Kidney (tissue), 13 donors: ENCODE measurements at regions not wholly inside any gene's neighbourhood (a gene's known extent, or its start where the extent isn't known, plus 50 kb on each side); places are given as distances from the start of the nearest gene placed in this dataset.

Source experiments
- DNase-seq, 5 donors: peaks; one replicate each; pipeline ENCODE4 v3.0.0-alpha.2; 2013 to 2020
- FAIRE-seq: peaks from 2 replicates; lab custom pipeline; 2012; peaks lifted over from hg19 to GRCh38; lab: Jason Lieb, UNC
- H3K27ac ChIP-seq, 2 donors: one replicate each; pipeline ENCODE4 v1.7.0; 2013; ENCODE audit warnings: low read depth in 2 of 2, low read length in 2 of 2, inconsistent platforms in 1 of 2
- H3K27me3 ChIP-seq: one replicate; pipeline ENCODE4 v1.7.1; 2013; ENCODE audit warnings: low read length, inconsistent platforms; ENCODE audit not compliant: control insufficient read depth, insufficient read depth
- H3K36me3 ChIP-seq, 3 donors: one replicate each; pipeline versions ENCODE4 v1.7.0 to v1.7.1; 2013; ENCODE audit warnings: low read length in 3 of 3, control low read depth in 1 of 3, inconsistent platforms in 1 of 3; ENCODE audit not compliant: insufficient read depth in 3 of 3, control insufficient read depth in 2 of 3
- H3K4me1 ChIP-seq, 3 donors: one replicate each; pipeline versions ENCODE4 v1.7.0 to v1.7.1; 2013; ENCODE audit warnings: low read length in 3 of 3, inconsistent platforms in 1 of 3, low read depth in 1 of 3; ENCODE audit not compliant: control insufficient read depth in 2 of 3, insufficient read depth in 2 of 3
- H3K4me3 ChIP-seq, 3 donors: one replicate each; pipeline versions ENCODE4 v1.7.0 to v1.8.1; 2013; ENCODE audit warnings: low read length in 3 of 3, control low read depth in 1 of 3, inconsistent platforms in 1 of 3
- H3K9ac ChIP-seq, 3 donors: one replicate each; pipeline versions ENCODE4 v1.7.0 to v1.7.1; 2013; ENCODE audit warnings: low read length in 3 of 3, control low read depth in 1 of 3, inconsistent platforms in 1 of 3
- H3K9me3 ChIP-seq, 3 donors: one replicate each; pipeline versions ENCODE4 v1.7.0 to v1.7.1; 2013; ENCODE audit warnings: low read length in 3 of 3, control low read depth in 1 of 3, inconsistent platforms in 1 of 3; ENCODE audit not compliant: control insufficient read depth in 2 of 3, insufficient read depth in 1 of 3
- intact Hi-C: fragments of 100-400 bp; cut with DNase I; formaldehyde crosslinking; loops from one replicate; pipeline ENCODE4 v1.11.1; 2022
- TF ChIP-seq, protein P1 (sequence below): IDR thresholded peaks from 3 replicates; pipeline ENCODE4 v1.5.1; 2012; ENCODE audit warnings: mild to moderate bottlenecking, moderate library complexity, borderline replicate concordance; ENCODE audit not compliant: insufficient read depth; ENCODE audit errors: extremely low read depth
- donor health status: control.
- donor health status: control.
- donor health status: control.
- donor health status: control.
- donor health status: control.
- donor health status: DM: yes; HTN: yes; CAD: no.
- donor health status: Normal renal cell carcinoma (clear cell type).

DNA sequence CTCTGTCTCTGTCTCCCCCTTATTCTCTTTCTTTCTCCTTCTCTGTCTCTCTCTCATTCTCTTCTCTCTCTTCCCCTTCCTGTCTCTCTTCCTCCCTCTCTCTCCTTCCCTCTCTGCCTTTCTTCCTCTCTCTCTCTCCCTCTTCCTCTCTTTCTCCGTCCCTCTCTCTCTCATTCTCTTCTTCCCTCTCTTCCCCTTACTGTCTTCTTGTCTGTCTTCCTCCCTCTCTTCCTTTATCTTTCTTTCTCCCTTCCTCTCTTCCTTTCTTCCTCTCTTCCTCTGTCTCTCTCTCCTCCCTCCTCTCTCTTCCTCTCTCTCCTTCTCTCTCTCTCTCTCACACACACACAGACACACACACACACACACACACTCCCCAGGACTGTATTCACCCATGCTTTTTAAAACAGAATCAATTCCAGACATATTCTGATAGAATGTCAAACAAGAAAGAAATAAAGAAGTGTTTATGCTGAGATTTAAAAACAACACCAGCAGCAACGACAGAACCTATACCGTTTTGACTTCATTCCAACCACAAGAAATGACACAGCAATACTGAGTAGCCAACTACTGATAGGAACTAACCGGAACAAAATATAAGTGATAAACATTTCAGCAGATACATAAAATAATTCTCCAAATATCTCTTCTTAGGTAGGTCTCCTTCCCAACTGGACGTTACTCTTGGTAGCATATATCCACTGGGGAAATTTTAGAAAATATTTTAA, 296.7 kb downstream of the ASMT start:
- H3K4me1 ChIP-seq: no peaks in the 10 kb centered on the region
- intact Hi-C loops: no loop called here
- no peak overlapping the region for H3K9ac ChIP-seq
- no peak overlapping the region for H3K4me3 ChIP-seq
- TF ChIP-seq, protein P1, sequence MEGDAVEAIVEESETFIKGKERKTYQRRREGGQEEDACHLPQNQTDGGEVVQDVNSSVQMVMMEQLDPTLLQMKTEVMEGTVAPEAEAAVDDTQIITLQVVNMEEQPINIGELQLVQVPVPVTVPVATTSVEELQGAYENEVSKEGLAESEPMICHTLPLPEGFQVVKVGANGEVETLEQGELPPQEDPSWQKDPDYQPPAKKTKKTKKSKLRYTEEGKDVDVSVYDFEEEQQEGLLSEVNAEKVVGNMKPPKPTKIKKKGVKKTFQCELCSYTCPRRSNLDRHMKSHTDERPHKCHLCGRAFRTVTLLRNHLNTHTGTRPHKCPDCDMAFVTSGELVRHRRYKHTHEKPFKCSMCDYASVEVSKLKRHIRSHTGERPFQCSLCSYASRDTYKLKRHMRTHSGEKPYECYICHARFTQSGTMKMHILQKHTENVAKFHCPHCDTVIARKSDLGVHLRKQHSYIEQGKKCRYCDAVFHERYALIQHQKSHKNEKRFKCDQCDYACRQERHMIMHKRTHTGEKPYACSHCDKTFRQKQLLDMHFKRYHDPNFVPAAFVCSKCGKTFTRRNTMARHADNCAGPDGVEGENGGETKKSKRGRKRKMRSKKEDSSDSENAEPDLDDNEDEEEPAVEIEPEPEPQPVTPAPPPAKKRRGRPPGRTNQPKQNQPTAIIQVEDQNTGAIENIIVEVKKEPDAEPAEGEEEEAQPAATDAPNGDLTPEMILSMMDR: no peak
- no peaks in the 10 kb centered on the region for H3K36me3 ChIP-seq
- FAIRE-seq (no peak), DNase-seq (no peak)
- H3K9me3 ChIP-seq: peaks cover 0 to 8% (median 0%) of the 10 kb centered on the region in 3 donors
- H3K27ac ChIP-seq: no peak overlapping the region
- H3K27me3 ChIP-seq: no peaks in the 10 kb centered on the region

DNA sequence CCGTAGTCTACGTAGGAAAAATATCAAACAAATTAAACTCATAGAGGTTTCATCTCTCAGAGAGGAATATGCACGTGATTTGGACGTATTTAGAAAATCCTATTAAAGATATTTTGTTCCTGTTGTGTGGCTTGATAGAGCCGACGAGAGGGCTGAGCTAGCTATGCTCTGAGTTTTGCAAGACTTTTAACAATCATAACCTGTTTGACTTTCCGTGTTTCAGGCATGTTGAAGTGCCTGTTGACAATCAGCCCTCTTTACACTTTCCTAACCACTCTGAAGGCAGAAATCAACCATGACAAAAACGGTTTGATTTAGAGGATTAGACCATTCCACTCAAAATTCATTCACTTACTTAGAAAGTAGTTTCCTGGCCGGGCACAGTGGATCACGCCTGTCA, 297.3 kb downstream of the ASMT start:
- DNase-seq: no peak
- Histone ChIP-seq H3K27me3 (no peaks in the 10 kb centered on the region), H3K27ac (no peak overlapping the region), H3K4me1 (no peaks in the 10 kb centered on the region), H3K36me3 (no peaks in the 10 kb centered on the region), H3K9ac (no peak overlapping the region), H3K9me3 (peaks cover 0 to 7% (median 0%) of the 10 kb centered on the region in 3 donors), H3K4me3 (no peak overlapping the region)
- intact Hi-C loops: no loop called here
- TF ChIP-seq, protein P1: no peak
- FAIRE-seq: no peak

DNA sequence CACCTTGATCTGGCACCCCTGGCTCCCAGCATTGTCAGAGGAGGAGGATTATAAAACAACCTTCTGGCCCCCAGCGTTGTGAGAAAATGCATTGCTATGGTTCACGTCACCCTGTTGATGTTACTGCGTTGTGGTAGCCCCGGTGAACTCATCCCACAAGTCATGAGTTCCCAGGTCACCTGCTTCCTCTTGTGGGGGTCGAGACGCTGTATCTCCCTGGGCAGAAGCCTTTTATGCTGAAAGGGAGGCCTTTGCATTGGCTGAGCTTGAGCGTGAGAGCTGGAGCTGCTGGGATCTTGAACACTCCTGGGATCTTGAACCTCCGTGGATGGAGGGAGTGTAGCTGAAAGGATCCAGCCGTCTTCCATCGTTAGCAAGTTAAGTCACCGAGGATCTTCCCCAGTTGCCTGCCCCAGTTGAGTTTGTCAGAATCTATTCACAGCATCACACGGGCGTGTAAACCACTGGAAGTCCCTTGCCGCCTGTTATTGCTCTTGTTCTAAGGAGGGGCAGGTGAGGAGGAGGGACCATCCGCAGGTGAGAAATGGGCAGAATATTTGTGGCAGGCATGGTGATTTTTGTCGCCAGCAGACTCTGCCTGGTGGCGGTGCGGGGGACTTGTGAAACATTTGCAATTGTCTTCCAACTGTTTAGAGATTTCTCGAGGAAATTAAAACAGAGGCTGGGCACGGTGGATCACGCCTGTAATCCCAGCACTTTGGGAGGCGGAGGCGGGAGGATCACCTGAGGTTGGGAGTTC, 299.9 kb downstream of the ASMT start:
- no peaks in the 10 kb centered on the region for H3K36me3 ChIP-seq
- TF ChIP-seq, protein P1: no peak
- intact Hi-C loops: no loop called here
- peaks cover 0 to 4% (median 0%) of the 10 kb centered on the region in 3 donors for H3K9me3 ChIP-seq
- no peak overlapping the region for H3K9ac ChIP-seq
- no peak overlapping the region for H3K4me3 ChIP-seq
- no peaks in the 10 kb centered on the region for H3K27me3 ChIP-seq
- no peak overlapping the region for H3K27ac ChIP-seq
- DNase-seq: peak in 1 of 5 donors; percentile 21
- no peaks in the 10 kb centered on the region for H3K4me1 ChIP-seq
- FAIRE-seq: no peak
